GM23338 (cell line): ENCODE measurements at regions not wholly inside any gene's neighbourhood (a gene's known extent, or its start where the extent isn't known, plus 50 kb on each side); places are given as distances from the start of the nearest gene placed in this dataset.

ENCODE experiments used
- ATAC-seq: fragments of 200-7000 bp; cut with Tn5 transposase; 3 replicates; pipeline ENCODE4 v1.9.1; 2020
- DNase-seq: peaks from one replicate; pipeline ENCODE4 v3.0.0-alpha.2; 2015; ENCODE audit warnings: low spot score
- H2AFZ ChIP-seq: fragments of 200-600 bp; sonication (generic); 2 replicates; pipeline ENCODE4 v1.8.0; 2016; ENCODE audit warnings: antibody characterized with exemption, mild to moderate bottlenecking, moderate library complexity
- H3F3A ChIP-seq: fragments of 200-600 bp; sonication (generic); replicated peaks from 2 replicates; pipeline ENCODE4 v1.8.0; 2017; ENCODE audit warnings: antibody characterized with exemption, mixed run types, low read depth
- H3K27ac ChIP-seq: fragments of 200-600 bp; sonication (generic); 2 replicates; pipeline ENCODE4 v1.6.1; 2016; ENCODE audit warnings: low read depth
- H3K27me3 ChIP-seq: fragments of 200-600 bp; sonication (generic); 2 replicates; pipeline ENCODE4 v1.8.0; 2016; ENCODE audit warnings: mild to moderate bottlenecking, mixed run types, moderate library complexity; ENCODE audit not compliant: insufficient read depth
- H3K36me3 ChIP-seq: fragments of 200-600 bp; sonication (generic); 2 replicates; pipeline ENCODE4 v1.8.0; 2016; ENCODE audit warnings: mild to moderate bottlenecking; ENCODE audit not compliant: insufficient read depth
- H3K4me1 ChIP-seq: fragments of 200-600 bp; sonication (generic); 2 replicates; pipeline ENCODE4 v1.8.0; 2016; ENCODE audit warnings: mild to moderate bottlenecking, moderate library complexity; ENCODE audit not compliant: insufficient read depth
- H3K4me2 ChIP-seq: fragments of 200-600 bp; sonication (generic); 2 replicates; pipeline ENCODE4 v1.7.1; 2017; ENCODE audit warnings: mixed run types
- H3K4me3 ChIP-seq: fragments of 200-600 bp; sonication (generic); 2 replicates; pipeline ENCODE4 v1.6.1; 2016; ENCODE audit warnings: mixed run types
- H3K79me2 ChIP-seq: fragments of 200-600 bp; sonication (generic); replicated peaks from 2 replicates; pipeline ENCODE4 v1.8.0; 2017; ENCODE audit warnings: mild to moderate bottlenecking; ENCODE audit not compliant: insufficient read depth
- H3K9me2 ChIP-seq: fragments of 200-600 bp; sonication (generic); 2 replicates; pipeline ENCODE4 v1.8.0; 2017; ENCODE audit not compliant: insufficient read depth
- H4K20me1 ChIP-seq: fragments of 200-600 bp; sonication (generic); replicated peaks from 2 replicates; pipeline ENCODE4 v1.8.0; 2017; ENCODE audit warnings: mild to moderate bottlenecking; ENCODE audit not compliant: insufficient read depth
- H3K27ac Mint-ChIP-seq: 2 replicates; pipeline ENCODE4 v1.8.0; 2020; ENCODE audit warnings: inconsistent platforms, mild to moderate bottlenecking, moderate library complexity, mixed read lengths
- H3K27me3 Mint-ChIP-seq: 3 replicates; pipeline ENCODE4 v1.8.0; 2022; ENCODE audit warnings: low read depth, mild to moderate bottlenecking, moderate library complexity, mixed read lengths, inconsistent platforms; ENCODE audit not compliant: insufficient read depth, poor library complexity
- H3K36me3 Mint-ChIP-seq: 3 replicates; pipeline ENCODE4 v1.8.0; 2021; ENCODE audit warnings: low read depth, mild to moderate bottlenecking, inconsistent platforms, moderate library complexity, mixed read lengths
- H3K4me1 Mint-ChIP-seq: 3 replicates; pipeline ENCODE4 v1.8.0; 2020; ENCODE audit warnings: mild to moderate bottlenecking, inconsistent platforms, mixed read lengths
- H3K4me3 Mint-ChIP-seq: 3 replicates; pipeline ENCODE4 v1.8.0; 2021; ENCODE audit warnings: moderate library complexity, mild to moderate bottlenecking, inconsistent platforms, mixed read lengths
- H3K9me3 Mint-ChIP-seq: 3 replicates; pipeline ENCODE4 v1.8.0; 2020; ENCODE audit warnings: moderate library complexity, mild to moderate bottlenecking, inconsistent platforms, mixed read lengths
- EZH2 ChIP-seq: fragments of 200-600 bp; sonication (generic); IDR thresholded peaks from one replicate; pipeline ENCODE4 v1.8.0; 2017; ENCODE audit warnings: antibody characterized with exemption, mild to moderate bottlenecking, low read depth; ENCODE audit not compliant: unreplicated experiment
- EZH2phosphoT487 ChIP-seq: fragments of 200-600 bp; sonication (generic); IDR thresholded peaks from one replicate; pipeline ENCODE4 v1.8.1; 2018; ENCODE audit warnings: antibody characterized with exemption; ENCODE audit not compliant: unreplicated experiment
- STAT1 ChIP-seq: IDR thresholded peaks from one replicate; pipeline ENCODE4 v1.6.1; 2016; ENCODE audit warnings: antibody characterized with exemption; ENCODE audit not compliant: unreplicated experiment
- ZNF114 ChIP-seq: fragments of 250-450 bp; sonication (Bioruptor Pico); IDR thresholded peaks from 2 replicates; pipeline ENCODE4 v1.5.0; 2020; ENCODE audit warnings: mild to moderate bottlenecking, moderate library complexity
- ZNF462 ChIP-seq: fragments of 250-450 bp; sonication (Bioruptor Pico); IDR thresholded peaks from 2 replicates; pipeline ENCODE4 v1.5.0; 2020; ENCODE audit warnings: mild to moderate bottlenecking, moderate library complexity

DNA sequence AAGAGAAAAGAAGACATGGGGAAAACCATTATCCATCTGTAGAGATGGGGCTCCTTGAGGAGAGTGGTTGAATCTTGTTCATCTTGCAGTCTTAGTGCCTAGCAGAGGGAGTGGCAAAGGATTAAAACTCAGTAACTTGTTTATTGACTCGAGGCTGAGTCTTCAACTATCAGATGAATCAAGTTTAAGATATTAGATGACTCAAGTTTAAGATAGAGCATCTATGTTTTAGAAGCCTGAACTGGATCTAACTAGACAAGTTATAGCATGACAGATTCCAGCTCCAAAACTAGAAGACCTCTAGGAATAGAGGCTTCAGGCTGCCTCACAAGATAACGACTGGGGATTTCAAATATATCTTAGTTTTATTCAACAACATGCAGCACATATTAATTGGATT, 2277.2 kb upstream of the WWC1 start (continued):
- TF ChIP-seq ZNF462 (CRISPR knock-in tag) (no peak), EZH2 (no peak)

DNA sequence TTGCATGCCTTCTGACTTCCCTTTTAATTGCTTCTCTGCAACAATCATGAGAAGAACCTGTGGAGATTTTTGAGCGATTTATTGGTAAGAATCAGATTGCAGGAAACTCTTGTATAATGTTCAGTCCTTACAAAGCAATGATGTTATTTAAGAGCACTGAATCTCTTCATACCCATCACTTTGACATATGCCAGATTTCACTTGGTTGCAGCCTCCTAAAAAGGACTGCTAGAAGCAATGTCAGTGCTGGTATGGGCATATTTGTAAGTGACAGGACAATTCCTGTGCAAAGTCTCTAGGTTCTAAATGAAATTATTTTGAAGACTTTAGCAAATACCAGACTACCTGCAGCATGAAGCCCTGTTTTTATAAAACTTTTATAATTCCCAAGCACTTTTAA, 2272.7 kb upstream of the WWC1 start:
- Histone ChIP-seq H3K4me3 (no peak overlapping the region), H3F3A (no peaks in the 10 kb centered on the region), H2AFZ (no peak overlapping the region), H3K36me3 (no peaks in the 10 kb centered on the region), H3K4me1 (no peaks in the 10 kb centered on the region), H4K20me1 (no peaks in the 10 kb centered on the region), H3K4me2 (no peak overlapping the region), H3K27me3 (no peaks in the 10 kb centered on the region), H3K9me2 (no peaks in the 10 kb centered on the region), H3K79me2 (no peaks in the 10 kb centered on the region), H3K27ac (no peak overlapping the region)
- no peak for ATAC-seq
- no peak for DNase-seq
- Mint-ChIP-seq H3K9me3 (no peaks in the 10 kb centered on the region), H3K36me3 (no peaks in the 10 kb centered on the region), H3K27ac (no peak overlapping the region), H3K4me3 (no peak overlapping the region), H3K4me1 (peaks cover 4% of the 10 kb centered on the region; the same call in 1 of the 3 replicates), H3K27me3 (no peaks in the 10 kb centered on the region)
- TF ChIP-seq EZH2phosphoT487 (no peak), STAT1 (no peak), ZNF462 (CRISPR knock-in tag) (no peak), ZNF114 (no peak)
